DOHH2 (cell line): ENCODE measurements at regions not wholly inside any gene's neighbourhood (a gene's known extent, or its start where the extent isn't known, plus 50 kb on each side); places are given as distances from the start of the nearest gene placed in this dataset.

ENCODE experiments used
- CTCF ChIP-seq: fragments of 200-600 bp; sonication (generic); IDR thresholded peaks from one replicate; pipeline ENCODE4 v1.5.1; 2014; ENCODE audit warnings: antibody characterized with exemption, mild to moderate bottlenecking, low read depth, low read length; ENCODE audit not compliant: poor library complexity, severe bottlenecking
- EZH2phosphoT487 ChIP-seq: fragments of 200-600 bp; sonication (generic); IDR thresholded peaks from 2 replicates; pipeline ENCODE4 v1.6.1; 2017; ENCODE audit warnings: borderline replicate concordance, mild to moderate bottlenecking, antibody characterized with exemption, low read length, moderate library complexity, mixed read lengths

- TF ChIP-seq CTCF (no peak), EZH2phosphoT487 (no peak)
Observed at GRCh38 chr3:115563984-115564383, 59.3 kb upstream of the GAP43 start.
